ENCODE measurements at regions not wholly inside any gene's neighbourhood (a gene's known extent, or its start where the extent isn't known, plus 50 kb on each side); places are given as distances from the start of the nearest gene placed in this dataset.
"Not testable (repeated sequence)": the region's sequence is repeated elsewhere in the genome, so short reads cannot be mapped to it uniquely, and the experiment has no call there.

- H3K4me3 ChIP-seq (ENCODE audit: low read depth, low read length): no peak overlapping the region
These were observed 102.2 kb upstream of the NANOS1 start for GRCh38 chr10:118927321-118927720.

GRCh38 chr10:118930614-118931013, 98.9 kb upstream of the NANOS1 start:
- no peak overlapping the region for H3K4me3 ChIP-seq (ENCODE audit: low read depth, low read length)
- no peak for DNase-seq (ENCODE audit: low read depth)
- TF ChIP-seq CTCF (IDR thresholded peaks at IDR 0.05; ENCODE audit: control insufficient read depth, extremely low read depth, insufficient read depth): no peak

More at GRCh38 chr10:118927321-118927720, 102.2 kb upstream of the NANOS1 start:
- DNase-seq (ENCODE audit: low read depth): no peak
- TF ChIP-seq CTCF (IDR thresholded peaks at IDR 0.05; ENCODE audit: control insufficient read depth, extremely low read depth, insufficient read depth): no peak

- DNase-seq (ENCODE audit: low read depth): no peak
- TF ChIP-seq CTCF (IDR thresholded peaks at IDR 0.05; ENCODE audit: control insufficient read depth, extremely low read depth, insufficient read depth): no peak
- no peak overlapping the region for H3K4me3 ChIP-seq (ENCODE audit: low read depth, low read length)
These were observed 98.1 kb upstream of the NANOS1 start for GRCh38 chr10:118931436-118931835.

- not testable (repeated sequence) for H3K4me3 ChIP-seq (ENCODE audit: low read depth, low read length); DNase-seq (ENCODE audit: low read depth)
These were observed 97.4 kb upstream of the NANOS1 start for GRCh38 chr10:118932154-118932553.

- no peak for TF ChIP-seq CTCF (IDR thresholded peaks at IDR 0.05; ENCODE audit: control insufficient read depth, extremely low read depth, insufficient read depth)
- no peak overlapping the region for H3K4me3 ChIP-seq (ENCODE audit: low read depth, low read length)
- DNase-seq (ENCODE audit: low read depth): no peak
These were observed 92.3 kb upstream of the NANOS1 start for GRCh38 chr10:118937226-118937625.

GRCh38 chr10:118939211-118940007, 90.1 kb upstream of the NANOS1 start:
- no peak for DNase-seq (ENCODE audit: low read depth)

GRCh38 chr10:118940386-118940785, 89.1 kb upstream of the NANOS1 start:
- TF ChIP-seq CTCF (IDR thresholded peaks at IDR 0.05; ENCODE audit: control insufficient read depth, extremely low read depth, insufficient read depth): no peak

More at GRCh38 chr10:118939211-118940007, 90.1 kb upstream of the NANOS1 start:
- no peak overlapping the region for H3K4me3 ChIP-seq (ENCODE audit: low read depth, low read length)
- TF ChIP-seq CTCF (IDR thresholded peaks at IDR 0.05; ENCODE audit: control insufficient read depth, extremely low read depth, insufficient read depth): no peak

More at GRCh38 chr10:118940386-118940785, 89.1 kb upstream of the NANOS1 start:
- DNase-seq (ENCODE audit: low read depth): no peak
- no peak overlapping the region for H3K4me3 ChIP-seq (ENCODE audit: low read depth, low read length)

Data from LNCaP clone FGC (cell line).